ENCODE measurements at regions not wholly inside any gene's neighbourhood (a gene's known extent, or its start where the extent isn't known, plus 50 kb on each side); places are given as distances from the start of the nearest gene placed in this dataset.

DNA sequence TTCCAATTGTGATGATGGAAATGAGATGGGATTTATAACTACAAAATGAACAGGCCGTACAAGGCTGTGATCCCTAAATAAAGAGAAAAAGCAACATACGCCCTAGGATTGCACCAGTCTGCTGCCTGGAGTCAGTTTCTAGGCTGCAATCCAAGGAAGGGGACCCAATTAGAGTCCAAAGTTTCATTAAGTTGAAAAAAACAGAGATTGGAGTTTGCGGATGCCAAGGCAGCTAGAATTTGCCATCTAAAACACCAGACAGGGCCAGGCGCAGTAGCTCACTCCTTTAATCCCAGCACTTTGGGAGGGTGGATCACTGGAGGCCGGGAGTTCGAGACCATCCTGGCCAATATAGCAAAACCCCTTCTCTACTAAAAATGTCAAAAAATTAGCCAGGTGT, 661.0 kb downstream of the RPS29 start:
- Histone ChIP-seq H2BK5ac (ENCODE audit: insufficient read length, low read length) (no peak overlapping the region), H2AFZ (ENCODE audit: low read length) (no peak overlapping the region), H3K23ac (ENCODE audit: insufficient read length, low read depth, low read length) (no peak overlapping the region), H3K27ac (ENCODE audit: insufficient read length, low read depth, low read length) (no peak overlapping the region), H3K9me3 (ENCODE audit: control insufficient read depth, low read depth, low read length) (no peaks in the 10 kb centered on the region), H2BK15ac (ENCODE audit: low read depth, low read length) (no peak overlapping the region), H3K56ac (ENCODE audit: insufficient read length, low read depth, low read length) (no peak overlapping the region), H4K20me1 (ENCODE audit: control insufficient read depth, insufficient read depth, insufficient read length) (no peaks in the 10 kb centered on the region), H3K4ac (ENCODE audit: low read depth, low read length) (no peak overlapping the region), H3K23me2 (ENCODE audit: insufficient read length, low read depth, low read length, poor library complexity, severe bottlenecking) (no peaks in the 10 kb centered on the region), H2BK12ac (ENCODE audit: insufficient read length, low read depth, low read length) (no peak overlapping the region), H4K5ac (ENCODE audit: insufficient read length, low read depth, low read length) (no peak overlapping the region), H3K79me2 (ENCODE audit: insufficient read depth, low read length) (no peaks in the 10 kb centered on the region), H3K27me3 (ENCODE audit: insufficient read depth, low read length) (no peaks in the 10 kb centered on the region), H3K4me1 (ENCODE audit: insufficient read depth, low read length) (no peaks in the 10 kb centered on the region), H3K79me1 (ENCODE audit: insufficient read depth, low read depth, low read length, poor library complexity, severe bottlenecking) (no peaks in the 10 kb centered on the region), H2AK5ac (ENCODE audit: insufficient read length, low read length) (no peak overlapping the region), H3K14ac (ENCODE audit: insufficient read depth, low read length) (no peak overlapping the region), H3K9ac (ENCODE audit: extremely low read depth, insufficient read length, low read length) (no peak overlapping the region), H3K4me2 (ENCODE audit: insufficient read depth, insufficient read length, low read length) (no peak overlapping the region), H3K18ac (ENCODE audit: insufficient read length, low read depth, low read length) (no peak overlapping the region), H2BK120ac (ENCODE audit: low read depth, low read length, poor library complexity, severe bottlenecking) (no peak overlapping the region), H4K8ac (replicated peaks; ENCODE audit: insufficient read length, low read depth, low read length) (no peak overlapping the region), H2BK20ac (ENCODE audit: low read depth, low read length, poor library complexity, severe bottlenecking) (no peak overlapping the region), H4K91ac (ENCODE audit: insufficient read length, low read depth, low read length) (no peak overlapping the region), H3T11ph (ENCODE audit: low read length) (no peak overlapping the region)
- TF ChIP-seq, protein P1, sequence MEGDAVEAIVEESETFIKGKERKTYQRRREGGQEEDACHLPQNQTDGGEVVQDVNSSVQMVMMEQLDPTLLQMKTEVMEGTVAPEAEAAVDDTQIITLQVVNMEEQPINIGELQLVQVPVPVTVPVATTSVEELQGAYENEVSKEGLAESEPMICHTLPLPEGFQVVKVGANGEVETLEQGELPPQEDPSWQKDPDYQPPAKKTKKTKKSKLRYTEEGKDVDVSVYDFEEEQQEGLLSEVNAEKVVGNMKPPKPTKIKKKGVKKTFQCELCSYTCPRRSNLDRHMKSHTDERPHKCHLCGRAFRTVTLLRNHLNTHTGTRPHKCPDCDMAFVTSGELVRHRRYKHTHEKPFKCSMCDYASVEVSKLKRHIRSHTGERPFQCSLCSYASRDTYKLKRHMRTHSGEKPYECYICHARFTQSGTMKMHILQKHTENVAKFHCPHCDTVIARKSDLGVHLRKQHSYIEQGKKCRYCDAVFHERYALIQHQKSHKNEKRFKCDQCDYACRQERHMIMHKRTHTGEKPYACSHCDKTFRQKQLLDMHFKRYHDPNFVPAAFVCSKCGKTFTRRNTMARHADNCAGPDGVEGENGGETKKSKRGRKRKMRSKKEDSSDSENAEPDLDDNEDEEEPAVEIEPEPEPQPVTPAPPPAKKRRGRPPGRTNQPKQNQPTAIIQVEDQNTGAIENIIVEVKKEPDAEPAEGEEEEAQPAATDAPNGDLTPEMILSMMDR (conservative IDR thresholded peaks at IDR 0.05), result no peak
- DNase-seq, result no peak
- Mint-ChIP-seq H3K4me1 (no peaks in the 10 kb centered on the region), H3K4me3 (no peak overlapping the region), H3K9me3 (no peaks in the 10 kb centered on the region; a peak in 1 of 5 replicates), H3K27ac (no peak overlapping the region; a peak in 1 of 7 replicates), H3K36me3 (ENCODE audit: insufficient read depth in 1 of 3, low read depth in 3 of 3) (no peaks in the 10 kb centered on the region), H3K27me3 (ENCODE audit: low read depth) (no peaks in the 10 kb centered on the region)
- no CpG with 5 or more reads among the region's 6 CpGs for WGBS (ENCODE audit: extremely low coverage, insufficient read length, low lambda C conversion rate)

Data from H9 (cell line).